ENCODE measurements at regions not wholly inside any gene's neighbourhood (a gene's known extent, or its start where the extent isn't known, plus 50 kb on each side); places are given as distances from the start of the nearest gene placed in this dataset.
"Not testable (repeated sequence)": the region's sequence is repeated elsewhere in the genome, so short reads cannot be mapped to it uniquely, and the experiment has no call there.

DNA sequence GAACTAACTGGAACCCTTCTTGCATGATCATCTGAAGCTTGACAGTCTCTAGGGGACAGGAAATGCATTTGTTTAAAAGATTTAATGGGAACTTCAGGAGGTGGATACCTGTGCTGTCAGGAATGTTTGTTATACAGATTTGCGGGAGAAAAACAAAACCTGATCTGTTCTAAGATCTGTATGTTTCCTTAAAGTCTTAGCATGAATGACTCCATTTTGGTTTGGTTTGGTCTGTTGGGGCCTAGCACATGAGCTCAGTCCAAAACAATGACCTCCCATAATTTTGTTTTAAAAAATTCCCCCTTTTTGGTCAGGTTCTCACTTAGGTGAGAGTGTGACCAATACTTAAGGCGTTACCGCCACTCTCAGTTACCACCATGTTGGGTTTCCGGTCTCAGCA is 138.7 kb downstream of the AKR1D1 start:
- no peak overlapping the region for H3K27ac ChIP-seq
- no peak for DNase-seq (ENCODE audit: low read depth, low spot score)

GRCh38 chr7:138220321-138220720 is 144.1 kb downstream of the AKR1D1 start:
- not testable (repeated sequence) for DNase-seq (ENCODE audit: low read depth, low spot score); H3K27ac ChIP-seq

GRCh38 chr7:138221388-138221787 is 145.1 kb downstream of the AKR1D1 start:
- DNase-seq (ENCODE audit: low read depth, low spot score); H3K27ac ChIP-seq: not testable (repeated sequence)

- no peak overlapping the region for H3K27ac ChIP-seq
- DNase-seq (ENCODE audit: low read depth, low spot score) = no peak
Measured at GRCh38 chr7:138223402-138223879, 147.2 kb downstream of the AKR1D1 start.

GRCh38 chr7:138226001-138226476 is 149.8 kb downstream of the AKR1D1 start:
- H3K27ac ChIP-seq = no peak overlapping the region
- DNase-seq (ENCODE audit: low read depth, low spot score) = no peak

GRCh38 chr7:138226745-138227279 is 150.6 kb downstream of the AKR1D1 start:
- DNase-seq (ENCODE audit: low read depth, low spot score) = no peak
- no peak overlapping the region for H3K27ac ChIP-seq

DNA sequence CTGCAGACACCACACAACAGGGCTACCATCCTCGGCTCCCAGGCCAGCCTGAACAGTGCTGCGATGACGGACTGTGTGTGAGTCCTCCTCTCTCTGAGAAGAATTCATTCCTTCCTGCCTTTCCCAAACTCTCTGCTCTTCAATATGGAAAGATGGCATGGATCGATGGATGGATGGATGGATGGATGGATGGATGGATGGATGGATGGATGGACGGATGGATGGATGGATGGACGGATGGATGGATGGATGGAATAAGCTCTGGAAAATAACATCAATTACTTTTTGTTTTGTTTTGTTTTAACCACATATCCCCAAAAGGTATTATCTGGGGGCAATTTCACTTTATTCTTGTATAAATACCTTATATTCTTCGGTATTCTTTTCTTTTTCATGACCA is 151.9 kb downstream of the AKR1D1 start:
- no peak for DNase-seq (ENCODE audit: low read depth, low spot score)
- no peak overlapping the region for H3K27ac ChIP-seq

- DNase-seq (ENCODE audit: low read depth, low spot score) = no peak
- H3K27ac ChIP-seq = no peak overlapping the region
Measured at GRCh38 chr7:138228769-138229168, 152.5 kb downstream of the AKR1D1 start.

- no peak for DNase-seq (ENCODE audit: low read depth, low spot score)
- no peak overlapping the region for H3K27ac ChIP-seq
Measured at GRCh38 chr7:138233189-138233588, 156.9 kb downstream of the AKR1D1 start.

GRCh38 chr7:138235207-138235606 is 158.9 kb downstream of the AKR1D1 start:
- no peak overlapping the region for H3K27ac ChIP-seq
- no peak for DNase-seq (ENCODE audit: low read depth, low spot score)

DNA sequence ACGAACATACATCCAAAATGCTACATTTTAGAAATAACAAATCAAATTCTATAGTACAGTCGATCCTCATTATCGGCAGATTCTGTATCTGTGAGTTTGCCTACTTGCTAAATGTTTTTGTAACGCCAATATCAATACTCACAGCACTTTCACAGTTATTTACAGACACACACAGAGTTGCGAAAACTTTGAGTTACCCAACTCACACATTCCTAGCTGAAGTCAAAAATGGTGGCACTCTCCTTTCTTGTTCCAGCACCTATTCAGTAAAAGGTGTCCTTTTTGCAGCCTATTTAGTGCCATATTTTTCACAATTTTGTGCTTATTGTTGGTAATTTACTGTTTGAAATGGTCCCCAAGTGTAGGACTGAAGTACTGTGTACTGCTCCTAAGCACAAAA is 161.7 kb downstream of the AKR1D1 start:
- no peak for DNase-seq (ENCODE audit: low read depth, low spot score)
- no peak overlapping the region for H3K27ac ChIP-seq

DNA sequence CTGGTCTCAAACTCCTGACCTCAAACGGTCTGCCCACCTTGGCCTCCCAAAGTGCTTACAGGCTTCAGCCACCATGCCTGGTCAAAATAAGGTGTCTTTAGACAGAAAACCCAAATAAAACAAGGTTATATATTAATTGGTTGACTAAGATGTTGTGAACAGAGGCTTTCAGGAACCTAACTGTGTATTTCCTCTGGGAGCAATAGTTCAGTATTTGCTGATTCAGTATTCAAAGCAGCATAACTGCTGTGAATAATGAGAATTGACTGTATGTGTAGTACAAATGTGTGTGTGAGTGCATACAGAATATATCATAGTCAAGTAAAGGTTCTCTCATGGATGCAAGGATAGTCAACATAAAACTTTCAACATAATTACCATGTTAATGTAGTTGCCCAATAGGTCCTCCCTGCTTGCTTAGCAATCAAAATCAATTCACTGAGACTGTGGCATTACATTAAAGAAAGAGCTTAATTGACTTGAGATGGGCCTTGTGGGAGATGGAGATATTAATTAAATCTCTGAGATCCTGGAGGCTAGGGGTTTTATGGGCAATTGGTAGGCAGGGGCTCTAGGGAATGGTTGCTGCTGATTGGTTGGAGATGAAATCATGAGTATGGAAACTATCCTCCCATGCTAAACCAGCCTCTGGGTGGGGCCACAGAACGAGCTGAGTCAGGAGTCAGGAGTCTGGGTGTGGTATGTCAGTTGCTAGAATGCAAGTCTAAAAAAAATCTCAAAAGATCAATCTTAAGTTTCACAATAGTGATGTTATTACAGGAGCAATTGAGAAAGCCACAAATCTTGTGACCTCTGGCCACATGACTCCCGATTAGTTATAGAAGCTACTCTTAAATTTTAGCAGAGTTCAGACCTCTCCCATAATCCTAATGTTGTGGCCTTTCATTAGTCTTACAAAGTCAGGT is 162.7 kb downstream of the AKR1D1 start:
- no peak overlapping the region for H3K27ac ChIP-seq
- no peak for DNase-seq (ENCODE audit: low read depth, low spot score)

DNA sequence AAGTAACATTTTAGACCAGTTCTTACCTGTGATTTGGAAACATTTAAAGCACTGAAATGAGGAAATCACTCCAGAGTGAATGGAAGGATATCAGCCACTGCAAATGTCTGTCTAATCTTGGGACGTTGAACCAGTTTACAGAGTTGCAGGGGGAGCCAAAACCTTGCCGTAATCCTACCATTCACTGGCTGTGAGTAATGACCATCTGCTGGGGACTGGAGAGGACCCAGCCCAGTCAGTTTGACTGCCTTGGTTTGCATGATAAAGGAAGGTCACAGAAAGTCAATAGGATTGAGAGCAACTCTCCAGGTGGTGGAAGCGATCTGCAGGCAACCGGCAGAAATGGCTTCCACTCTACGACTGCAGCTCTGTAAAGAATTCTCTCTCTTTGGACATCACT is 167.2 kb downstream of the AKR1D1 start:
- no peak overlapping the region for H3K27ac ChIP-seq
- no peak for DNase-seq (ENCODE audit: low read depth, low spot score)

DNA sequence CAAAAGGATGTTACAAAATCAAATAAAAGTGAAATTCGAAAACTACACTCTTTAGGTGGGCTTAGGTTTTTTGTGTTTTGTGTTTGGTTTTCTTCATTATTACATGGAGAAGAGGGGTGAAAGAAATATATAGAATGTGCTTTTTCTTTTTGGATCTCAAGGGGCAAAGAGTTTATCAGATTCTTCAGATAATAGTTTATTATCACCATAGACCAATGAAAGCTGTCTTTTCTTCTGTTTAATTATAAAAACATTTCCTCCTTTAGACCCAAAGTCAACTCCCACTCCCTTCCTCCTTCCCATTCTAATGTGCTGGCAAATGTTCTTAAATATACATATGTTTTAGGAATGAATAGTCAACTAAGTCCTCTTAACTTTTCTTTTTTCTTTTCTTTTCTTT is 167.6 kb downstream of the AKR1D1 start:
- H3K27ac ChIP-seq = no peak overlapping the region
- DNase-seq (ENCODE audit: low read depth, low spot score) = no peak

- no peak for DNase-seq (ENCODE audit: low read depth, low spot score)
- no peak overlapping the region for H3K27ac ChIP-seq
Measured at GRCh38 chr7:138244606-138245005, 168.3 kb downstream of the AKR1D1 start.

GRCh38 chr7:138245216-138245615 is 169.0 kb downstream of the AKR1D1 start:
- DNase-seq (ENCODE audit: low read depth, low spot score) = no peak

DNA sequence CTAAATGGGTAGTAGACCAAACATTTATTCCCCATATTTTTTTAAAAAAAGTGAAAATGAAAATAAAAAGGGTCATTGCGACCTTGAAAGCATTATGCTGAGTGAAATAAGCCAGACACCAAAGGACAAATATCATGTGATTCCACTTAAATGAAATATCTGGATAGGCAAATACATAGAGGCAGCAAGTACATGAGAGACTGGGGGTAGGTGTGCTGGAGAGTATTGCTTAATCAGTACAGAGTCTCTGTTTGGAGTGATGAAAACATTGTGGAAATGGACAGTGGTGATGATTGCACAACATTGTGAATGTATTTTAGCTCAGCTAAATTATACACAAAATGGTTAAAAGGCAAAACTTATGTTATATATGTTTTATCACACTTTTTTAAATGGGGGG is 169.4 kb downstream of the AKR1D1 start:
- no peak for DNase-seq (ENCODE audit: low read depth, low spot score)
- no peak overlapping the region for H3K27ac ChIP-seq

More at GRCh38 chr7:138245216-138245615, 169.0 kb downstream of the AKR1D1 start:
- H3K27ac ChIP-seq = no peak overlapping the region

DNA sequence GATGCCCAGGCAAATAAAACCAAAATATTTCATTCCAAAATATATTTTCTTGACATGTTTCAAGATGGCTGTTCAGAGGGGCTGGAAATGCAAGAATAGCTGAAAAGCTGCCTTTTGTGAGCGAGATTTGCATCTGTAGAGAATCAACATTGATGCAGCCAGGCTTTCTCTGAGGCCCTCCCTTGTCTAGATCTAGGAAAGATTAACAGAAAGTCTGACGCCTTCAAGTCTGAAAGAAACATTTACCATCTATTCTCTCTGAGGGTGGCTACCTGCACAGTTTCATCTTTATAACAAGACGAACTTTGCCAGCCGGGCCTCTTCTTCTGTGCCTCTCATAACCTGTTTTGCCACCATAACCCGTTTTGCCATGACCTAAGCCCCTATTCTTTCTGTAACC is 170.2 kb downstream of the AKR1D1 start:
- DNase-seq (ENCODE audit: low read depth, low spot score) = no peak
- no peak overlapping the region for H3K27ac ChIP-seq

- DNase-seq (ENCODE audit: low read depth, low spot score) = no peak
- H3K27ac ChIP-seq = no peak overlapping the region
Measured at GRCh38 chr7:138247081-138247480, 170.8 kb downstream of the AKR1D1 start.

- H3K27ac ChIP-seq = no peak overlapping the region
- DNase-seq (ENCODE audit: low read depth, low spot score) = no peak
Measured at GRCh38 chr7:138247568-138248333, 171.5 kb downstream of the AKR1D1 start.

GRCh38 chr7:138248609-138249008 is 172.3 kb downstream of the AKR1D1 start:
- no peak for DNase-seq (ENCODE audit: low read depth, low spot score)
- H3K27ac ChIP-seq = no peak overlapping the region

Measured in epithelial cell of prostate (primary cell).